Panc1 (cell line): ENCODE measurements at regions not wholly inside any gene's neighbourhood (a gene's known extent, or its start where the extent isn't known, plus 50 kb on each side); places are given as distances from the start of the nearest gene placed in this dataset.

Source experiments
- ATAC-seq: fragments of 200-7000 bp; cut with Tn5 transposase; 2 replicates; pipeline ENCODE4 v1.9.1; 2020; ENCODE audit warnings: mild to moderate bottlenecking, moderate library complexity
- BruUV-seq: library from RNA; stranded (reverse); fragments of 400-500 nt; replicated peaks from 2 replicates; lab custom pipeline; 2021; lab: Mats Ljungman, UMichigan
- CTCF ChIA-PET: fragments of 300-600 bp; sonication (Branson Sonifier 250); formaldehyde crosslinking; loops from one replicate; lab custom pipeline; 2022; ENCODE audit warnings: antibody characterized with exemption; lab: Charles Lee
- POLR2A ChIA-PET: fragments of 300-600 bp; sonication (Branson Sonifier 250); formaldehyde crosslinking; loops from one replicate; lab custom pipeline; 2022; ENCODE audit warnings: antibody characterized with exemption; lab: Charles Lee
- DNase-seq: peaks from one replicate; pipeline ENCODE4 v3.0.0-alpha.2; 2010; ENCODE audit warnings: low read depth, low spot score
- H3K27ac ChIP-seq: 2 replicates; pipeline ENCODE4 v1.5.1; 2011; ENCODE audit warnings: mild to moderate bottlenecking, low read length, inconsistent platforms
- H3K27me3 ChIP-seq: fragments of 200-500 bp; sonication (Bioruptor generic); 2 replicates; pipeline ENCODE4 v1.6.0; 2014; ENCODE audit warnings: low read length, inconsistent platforms; ENCODE audit not compliant: control insufficient read depth, insufficient read depth
- H3K36me3 ChIP-seq: fragments of 200-500 bp; sonication (Bioruptor generic); 2 replicates; pipeline ENCODE4 v1.5.1; 2014; ENCODE audit warnings: inconsistent platforms, mild to moderate bottlenecking, low read length, moderate library complexity; ENCODE audit not compliant: control insufficient read depth, insufficient read depth
- H3K4me1 ChIP-seq: 2 replicates; pipeline ENCODE4 v1.5.1; 2011; ENCODE audit warnings: inconsistent platforms, mild to moderate bottlenecking, low read length, moderate library complexity; ENCODE audit not compliant: control insufficient read depth, insufficient read depth
- H3K4me3 ChIP-seq, 2 experiments: 2 replicates each; pipeline ENCODE4 v1.5.1; 2011 to 2012; ENCODE audit warnings: low read depth in 2 of 2, low read length in 2 of 2, mild to moderate bottlenecking in 2 of 2, inconsistent platforms in 1 of 2, moderate library complexity in 1 of 2
- H3K9me3 ChIP-seq: fragments of 200-500 bp; sonication (Bioruptor generic); 2 replicates; pipeline ENCODE4 v1.5.1; 2014; ENCODE audit warnings: low read depth, mild to moderate bottlenecking, inconsistent platforms, low read length, moderate library complexity; ENCODE audit not compliant: control insufficient read depth, insufficient read depth
- POLR2AphosphoS5 ChIP-seq: IDR thresholded peaks from 2 replicates; pipeline ENCODE4 v1.6.1; 2012; ENCODE audit warnings: mild to moderate bottlenecking, low read depth, low read length, moderate library complexity
- SIN3A ChIP-seq: IDR thresholded peaks from 2 replicates; pipeline ENCODE4 v1.6.1; 2012; ENCODE audit warnings: low read depth, mild to moderate bottlenecking, low read length, moderate library complexity, borderline replicate concordance; ENCODE audit not compliant: insufficient read depth
- TCF7L2 ChIP-seq: IDR thresholded peaks from 2 replicates; pipeline ENCODE4 v1.6.1; 2011; ENCODE audit warnings: mild to moderate bottlenecking, low read depth, low read length, inconsistent platforms
- in situ Hi-C: cut with HindIII; loops from 2 replicates; pipeline ENCODE4 v1.10.0; 2016; ENCODE audit warnings: low sequenced_read_pairs, low pct_unique_long_range_greater_than_20kb
- intact Hi-C: fragments of 100-400 bp; cut with micrococcal nuclease; formaldehyde crosslinking; loops from one replicate; pipeline ENCODE4 v1.10.0; 2022; ENCODE audit not compliant: unreplicated experiment
- TF ChIP-seq, protein P1 (sequence below): fragments of 450-650 bp; IDR thresholded peaks from 2 replicates; pipeline ENCODE4 v1.5.1; 2017; ENCODE audit warnings: mild to moderate bottlenecking
- TF ChIP-seq, protein P2 (sequence below), 2 experiments: IDR thresholded peaks; 2 replicates each; pipeline ENCODE4 v1.6.1; 2011 to 2012; ENCODE audit warnings: low read depth in 2 of 2, control low read depth in 1 of 2, low read length in 1 of 2, mild to moderate bottlenecking in 1 of 2, moderate library complexity in 1 of 2; ENCODE audit not compliant: insufficient read depth in 1 of 2

GRCh38 chr6:164418262-164418588, 891.2 kb downstream of the C6orf118 start:
- TF ChIP-seq TCF7L2 (no peak), POLR2AphosphoS5 (no peak), SIN3A (no peak)
- TF ChIP-seq, protein P1, sequence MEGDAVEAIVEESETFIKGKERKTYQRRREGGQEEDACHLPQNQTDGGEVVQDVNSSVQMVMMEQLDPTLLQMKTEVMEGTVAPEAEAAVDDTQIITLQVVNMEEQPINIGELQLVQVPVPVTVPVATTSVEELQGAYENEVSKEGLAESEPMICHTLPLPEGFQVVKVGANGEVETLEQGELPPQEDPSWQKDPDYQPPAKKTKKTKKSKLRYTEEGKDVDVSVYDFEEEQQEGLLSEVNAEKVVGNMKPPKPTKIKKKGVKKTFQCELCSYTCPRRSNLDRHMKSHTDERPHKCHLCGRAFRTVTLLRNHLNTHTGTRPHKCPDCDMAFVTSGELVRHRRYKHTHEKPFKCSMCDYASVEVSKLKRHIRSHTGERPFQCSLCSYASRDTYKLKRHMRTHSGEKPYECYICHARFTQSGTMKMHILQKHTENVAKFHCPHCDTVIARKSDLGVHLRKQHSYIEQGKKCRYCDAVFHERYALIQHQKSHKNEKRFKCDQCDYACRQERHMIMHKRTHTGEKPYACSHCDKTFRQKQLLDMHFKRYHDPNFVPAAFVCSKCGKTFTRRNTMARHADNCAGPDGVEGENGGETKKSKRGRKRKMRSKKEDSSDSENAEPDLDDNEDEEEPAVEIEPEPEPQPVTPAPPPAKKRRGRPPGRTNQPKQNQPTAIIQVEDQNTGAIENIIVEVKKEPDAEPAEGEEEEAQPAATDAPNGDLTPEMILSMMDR: no peak
- TF ChIP-seq, protein P2, sequence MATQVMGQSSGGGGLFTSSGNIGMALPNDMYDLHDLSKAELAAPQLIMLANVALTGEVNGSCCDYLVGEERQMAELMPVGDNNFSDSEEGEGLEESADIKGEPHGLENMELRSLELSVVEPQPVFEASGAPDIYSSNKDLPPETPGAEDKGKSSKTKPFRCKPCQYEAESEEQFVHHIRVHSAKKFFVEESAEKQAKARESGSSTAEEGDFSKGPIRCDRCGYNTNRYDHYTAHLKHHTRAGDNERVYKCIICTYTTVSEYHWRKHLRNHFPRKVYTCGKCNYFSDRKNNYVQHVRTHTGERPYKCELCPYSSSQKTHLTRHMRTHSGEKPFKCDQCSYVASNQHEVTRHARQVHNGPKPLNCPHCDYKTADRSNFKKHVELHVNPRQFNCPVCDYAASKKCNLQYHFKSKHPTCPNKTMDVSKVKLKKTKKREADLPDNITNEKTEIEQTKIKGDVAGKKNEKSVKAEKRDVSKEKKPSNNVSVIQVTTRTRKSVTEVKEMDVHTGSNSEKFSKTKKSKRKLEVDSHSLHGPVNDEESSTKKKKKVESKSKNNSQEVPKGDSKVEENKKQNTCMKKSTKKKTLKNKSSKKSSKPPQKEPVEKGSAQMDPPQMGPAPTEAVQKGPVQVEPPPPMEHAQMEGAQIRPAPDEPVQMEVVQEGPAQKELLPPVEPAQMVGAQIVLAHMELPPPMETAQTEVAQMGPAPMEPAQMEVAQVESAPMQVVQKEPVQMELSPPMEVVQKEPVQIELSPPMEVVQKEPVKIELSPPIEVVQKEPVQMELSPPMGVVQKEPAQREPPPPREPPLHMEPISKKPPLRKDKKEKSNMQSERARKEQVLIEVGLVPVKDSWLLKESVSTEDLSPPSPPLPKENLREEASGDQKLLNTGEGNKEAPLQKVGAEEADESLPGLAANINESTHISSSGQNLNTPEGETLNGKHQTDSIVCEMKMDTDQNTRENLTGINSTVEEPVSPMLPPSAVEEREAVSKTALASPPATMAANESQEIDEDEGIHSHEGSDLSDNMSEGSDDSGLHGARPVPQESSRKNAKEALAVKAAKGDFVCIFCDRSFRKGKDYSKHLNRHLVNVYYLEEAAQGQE (IDR thresholded peaks at IDR 0.05; ENCODE audit: insufficient read depth in 1 of 2, low read depth in 2 of 2, low read length in 1 of 2): no peak
- CTCF ChIA-PET: no interaction called here
- no peak for ATAC-seq
- Histone ChIP-seq H3K27ac (no peak overlapping the region), H3K9me3 (no peaks in the 10 kb centered on the region), H3K4me3 (no peak overlapping the region), H3K27me3 (no peaks in the 10 kb centered on the region), H3K4me1 (no peaks in the 10 kb centered on the region), H3K36me3 (no peaks in the 10 kb centered on the region)
- intact Hi-C loops (no loop called here), in situ Hi-C loops (no loop called here)
- BruUV-seq: no TSS peak
- POLR2A ChIA-PET: no interaction called here
- no peak for DNase-seq

- Histone ChIP-seq H3K4me3 (no peak overlapping the region), H3K27ac (no peak overlapping the region), H3K9me3 (no peaks in the 10 kb centered on the region), H3K4me1 (no peaks in the 10 kb centered on the region), H3K27me3 (no peaks in the 10 kb centered on the region), H3K36me3 (no peaks in the 10 kb centered on the region)
- ATAC-seq (no peak), DNase-seq (no peak)
- in situ Hi-C loops: no loop called here
- intact Hi-C loops: no loop called here
- ChIA-PET POLR2A (no interaction called here), CTCF (no interaction called here)
- TF ChIP-seq TCF7L2: no peak
- no peak for TF ChIP-seq SIN3A
- TF ChIP-seq, protein P1: no peak
- no peak for TF ChIP-seq POLR2AphosphoS5
- TF ChIP-seq, protein P2 (IDR thresholded peaks at IDR 0.05; ENCODE audit: insufficient read depth in 1 of 2, low read depth in 2 of 2, low read length in 1 of 2): no peak
- no TSS peak for BruUV-seq
These were observed 891.7 kb downstream of the C6orf118 start for GRCh38 chr6:164417537-164418261.
